ENCODE measurements at regions not wholly inside any gene's neighbourhood (a gene's known extent, or its start where the extent isn't known, plus 50 kb on each side); places are given as distances from the start of the nearest gene placed in this dataset.

DNA sequence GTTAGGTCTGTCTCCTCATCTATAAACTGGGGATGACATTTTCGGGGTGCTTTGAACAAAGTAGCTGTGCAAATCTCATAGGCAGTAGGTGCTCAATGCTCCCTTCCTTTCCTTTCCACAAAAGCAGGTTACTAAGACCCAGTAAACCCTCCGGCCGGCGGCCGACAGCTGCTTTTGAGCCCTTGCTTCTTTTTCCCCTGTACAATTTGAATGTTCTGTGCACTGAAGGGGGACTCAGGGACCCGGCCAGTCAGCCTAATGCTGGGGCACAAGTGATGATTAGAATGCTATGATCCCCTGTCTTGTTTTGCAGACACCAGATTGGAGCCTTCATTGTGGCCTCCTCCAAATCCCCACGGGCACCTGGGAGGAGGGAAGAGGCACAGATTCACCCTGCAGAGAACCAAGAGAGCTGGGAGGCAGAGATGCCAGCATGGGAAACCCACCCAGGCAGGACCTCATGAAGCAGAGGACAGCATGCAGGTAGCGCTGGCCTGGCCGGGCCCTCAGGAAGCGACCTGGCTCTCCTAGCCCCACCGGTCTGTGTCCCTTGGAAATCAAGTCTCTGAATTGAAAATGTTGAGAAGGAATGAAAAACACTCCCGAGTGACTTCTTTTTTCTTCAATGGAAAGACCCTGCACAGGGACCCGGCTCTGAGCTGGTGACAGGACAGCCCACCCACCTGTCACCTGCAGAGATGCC is 128.6 kb upstream of the HDAC4 start:
- DNase-seq: no peak

DNA sequence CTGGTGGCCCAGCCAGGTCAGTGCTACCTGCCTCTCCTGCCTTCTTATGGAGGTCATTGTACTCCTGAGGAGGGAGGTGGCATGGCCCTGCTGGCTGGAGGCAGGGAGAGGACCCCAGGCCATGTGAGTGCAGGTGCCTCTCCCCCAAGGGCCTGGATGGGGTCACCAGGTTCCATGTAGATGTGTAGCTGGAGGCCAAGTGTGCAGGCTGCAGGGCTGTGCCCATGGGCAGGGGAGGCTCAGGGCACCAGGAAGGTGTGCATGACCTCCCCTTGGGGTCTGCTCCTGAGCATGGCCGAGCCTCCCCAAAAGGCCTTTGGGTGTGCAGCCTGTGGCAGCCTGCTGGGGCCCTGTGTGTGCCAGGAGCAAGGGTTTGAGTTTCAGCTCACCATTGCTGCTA is 128.1 kb upstream of the HDAC4 start:
- DNase-seq: no peak

GRCh38 chr2:239528146-239528545 is 127.3 kb upstream of the HDAC4 start:
- DNase-seq: no peak

GRCh38 chr2:239526666-239527415 is 126.0 kb upstream of the HDAC4 start:
- no peak for DNase-seq

- no peak for DNase-seq
Measured at GRCh38 chr2:239526038-239526437, 125.2 kb upstream of the HDAC4 start.

DNA sequence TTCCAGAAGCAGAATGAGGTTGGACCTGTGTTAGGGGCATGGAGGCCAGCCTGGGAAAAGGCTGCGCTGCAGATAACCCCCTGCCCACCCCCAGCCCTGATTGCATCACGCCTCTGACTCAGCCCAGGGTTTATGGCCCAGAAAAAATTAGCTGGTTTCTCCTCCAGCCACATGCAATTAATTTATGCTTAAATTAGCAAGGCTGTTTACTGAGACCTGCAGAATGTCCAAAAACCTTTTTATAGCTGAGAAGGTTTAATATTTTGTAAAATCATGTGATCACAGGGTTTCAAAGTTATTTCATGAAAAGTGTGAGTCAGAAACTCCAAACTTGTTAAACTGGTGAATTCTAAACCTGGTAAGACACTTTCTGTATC is 123.1 kb upstream of the HDAC4 start:
- DNase-seq: no peak

GRCh38 chr2:239523147-239523953 is 122.5 kb upstream of the HDAC4 start:
- no peak for DNase-seq

- DNase-seq: no peak
Measured at GRCh38 chr2:239522740-239523119, 121.9 kb upstream of the HDAC4 start.

DNA sequence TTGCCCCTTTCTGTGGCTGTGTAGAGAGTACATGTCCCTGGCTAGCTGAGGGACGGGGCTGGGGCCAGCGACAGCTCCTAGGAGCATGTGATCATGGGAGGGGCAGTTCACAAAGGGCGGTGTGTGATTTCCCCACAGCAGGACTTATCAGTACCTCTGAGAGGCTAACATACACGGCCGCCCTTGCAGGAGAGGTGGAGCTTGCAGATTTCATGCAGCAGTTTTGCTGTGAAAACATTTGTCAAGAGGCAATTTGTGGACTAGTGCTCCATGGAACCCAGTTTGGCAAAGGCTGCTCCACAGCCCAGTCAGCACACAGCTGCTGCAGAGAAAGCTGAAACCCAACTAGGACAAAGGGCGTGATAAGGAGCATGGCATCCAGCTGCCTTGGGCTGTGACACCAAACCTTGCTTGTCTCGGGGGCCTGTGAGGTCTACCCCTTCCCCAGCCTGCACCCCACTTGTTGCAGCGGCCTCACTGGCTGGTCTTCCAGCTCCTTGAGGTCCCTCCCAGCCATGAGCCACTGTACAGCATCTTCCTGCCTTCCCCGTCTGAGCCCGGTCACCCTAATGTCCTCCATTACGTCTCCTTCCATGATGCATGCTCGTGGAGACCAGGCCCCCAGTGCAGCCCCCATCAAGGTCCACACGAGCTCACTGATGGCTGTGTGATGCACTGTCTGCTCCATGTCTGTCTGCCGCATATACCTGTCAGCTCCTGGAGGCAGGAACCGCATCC is 121.4 kb upstream of the HDAC4 start:
- peak; percentile 71 for DNase-seq

DNA sequence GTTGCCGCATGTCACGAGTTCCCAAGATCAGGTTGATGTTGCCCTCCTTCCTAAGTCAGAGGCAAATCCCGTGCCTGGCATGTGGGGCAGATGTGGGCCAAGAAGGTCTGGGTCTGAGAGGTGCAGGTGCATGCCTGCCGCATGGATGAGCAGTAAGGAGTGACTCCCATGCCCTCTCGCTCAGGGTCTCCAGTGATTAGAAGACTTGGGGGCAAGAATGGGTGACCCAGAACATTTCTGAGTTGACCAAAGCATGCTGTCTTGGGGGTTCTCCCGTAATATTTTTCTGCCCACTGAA is 120.6 kb upstream of the HDAC4 start:
- no peak for DNase-seq

DNA sequence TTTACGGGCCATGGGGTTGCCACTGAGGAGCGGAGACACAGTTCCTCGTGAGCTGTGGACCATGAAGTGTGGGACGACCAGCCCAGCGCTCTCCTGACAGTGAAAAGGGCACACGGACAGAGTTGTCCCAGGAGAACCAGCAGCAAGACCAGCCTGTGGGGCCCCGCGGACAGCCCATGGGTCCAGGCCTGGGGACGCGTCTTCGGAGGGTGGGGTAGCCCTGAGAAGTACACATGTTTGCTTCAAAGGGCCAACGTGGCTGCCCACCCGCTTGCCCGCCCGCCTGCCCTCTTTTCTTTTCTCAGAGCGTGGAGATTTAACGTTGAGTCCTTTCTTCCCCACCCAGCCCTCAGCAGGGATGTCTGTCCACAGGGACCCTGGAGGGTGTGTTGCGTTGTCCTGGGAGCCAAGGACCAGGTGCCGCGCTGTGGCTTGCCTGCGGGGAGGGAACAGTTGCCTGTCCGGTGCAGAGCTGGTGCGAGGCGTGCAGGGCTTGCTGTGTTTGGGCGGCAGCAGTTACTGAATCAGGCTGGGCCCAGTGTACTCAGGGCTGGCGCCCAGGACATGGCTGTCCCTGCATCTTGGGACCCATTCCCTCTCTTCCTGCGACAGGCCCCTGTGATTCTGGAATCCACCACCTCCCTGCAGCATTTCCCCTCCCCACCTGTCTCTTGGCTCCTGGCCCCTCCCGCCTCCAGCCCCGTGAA is 120.1 kb upstream of the HDAC4 start:
- no peak for DNase-seq

DNA sequence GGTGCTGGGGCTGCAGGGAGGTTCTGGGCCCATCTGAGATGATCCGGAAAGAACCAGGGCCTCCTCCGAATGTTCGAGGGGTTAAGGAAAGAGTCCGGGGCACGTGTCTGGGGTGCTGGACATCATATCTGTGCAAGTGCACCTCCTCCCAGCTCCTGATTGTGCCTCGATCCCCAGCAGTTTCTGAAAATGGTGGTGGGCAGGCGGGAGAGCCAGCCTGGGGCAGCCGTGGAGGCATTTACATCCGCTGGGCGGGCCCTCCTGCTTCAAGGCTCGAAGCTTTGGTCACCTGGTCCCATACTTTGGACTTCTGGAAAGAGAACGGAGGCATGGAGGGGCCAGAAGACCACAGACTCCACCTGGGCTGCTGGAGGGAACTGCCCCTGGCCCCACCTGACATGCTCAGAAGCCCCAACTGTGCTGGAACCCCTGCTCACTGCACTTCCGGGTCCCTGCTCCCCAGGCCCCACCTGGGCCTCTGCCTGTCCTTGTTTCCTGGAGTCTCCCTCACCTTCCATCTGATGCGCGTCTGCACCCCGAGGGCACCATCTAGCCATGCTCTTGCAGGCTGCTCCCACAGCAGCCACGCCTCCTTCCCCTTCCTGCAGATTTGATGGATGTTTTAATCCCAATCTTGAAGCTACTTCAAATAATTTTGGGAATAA is 119.2 kb upstream of the HDAC4 start:
- no peak for DNase-seq

DNA sequence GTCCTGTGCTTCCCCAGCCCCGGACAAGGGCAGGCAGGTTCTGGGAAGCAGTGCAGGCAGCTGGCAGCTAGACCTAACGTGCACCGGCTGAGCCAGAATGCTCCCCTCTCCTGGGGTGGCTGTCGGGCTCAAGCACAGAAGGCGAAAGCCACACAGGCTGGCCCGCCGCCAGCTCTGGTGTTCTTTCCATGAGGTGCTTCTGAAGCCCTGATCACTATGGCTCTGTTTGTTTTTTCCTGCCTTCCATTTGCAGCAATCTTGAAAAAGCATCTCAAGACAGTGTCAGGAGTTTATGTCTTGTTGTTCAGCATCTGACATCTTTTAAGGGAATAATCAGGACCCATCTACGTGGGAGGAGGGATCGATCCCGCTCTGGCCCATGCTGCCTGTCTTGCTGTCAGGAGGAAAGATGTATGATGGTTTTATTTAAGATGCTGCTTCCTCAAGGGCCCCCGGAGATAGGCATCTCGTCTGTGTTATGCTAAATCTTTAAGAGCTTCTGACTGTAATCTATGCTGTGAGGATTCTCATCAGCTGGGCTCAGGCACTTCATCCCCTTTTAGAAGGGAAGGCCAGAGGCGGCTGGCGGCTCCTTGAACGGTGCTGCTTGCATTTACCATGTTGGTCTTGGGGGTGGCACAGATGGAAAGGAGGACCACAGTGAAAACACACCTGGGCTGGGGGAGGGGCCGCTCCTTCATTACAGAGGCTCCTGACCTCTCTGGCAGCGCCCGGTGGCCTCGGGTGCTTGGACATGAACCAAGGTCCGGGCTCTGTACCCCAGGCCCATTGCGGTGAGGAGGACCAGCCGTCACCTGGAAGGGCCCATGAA is 118.5 kb upstream of the HDAC4 start:
- peak; percentile 63 for DNase-seq

DNA sequence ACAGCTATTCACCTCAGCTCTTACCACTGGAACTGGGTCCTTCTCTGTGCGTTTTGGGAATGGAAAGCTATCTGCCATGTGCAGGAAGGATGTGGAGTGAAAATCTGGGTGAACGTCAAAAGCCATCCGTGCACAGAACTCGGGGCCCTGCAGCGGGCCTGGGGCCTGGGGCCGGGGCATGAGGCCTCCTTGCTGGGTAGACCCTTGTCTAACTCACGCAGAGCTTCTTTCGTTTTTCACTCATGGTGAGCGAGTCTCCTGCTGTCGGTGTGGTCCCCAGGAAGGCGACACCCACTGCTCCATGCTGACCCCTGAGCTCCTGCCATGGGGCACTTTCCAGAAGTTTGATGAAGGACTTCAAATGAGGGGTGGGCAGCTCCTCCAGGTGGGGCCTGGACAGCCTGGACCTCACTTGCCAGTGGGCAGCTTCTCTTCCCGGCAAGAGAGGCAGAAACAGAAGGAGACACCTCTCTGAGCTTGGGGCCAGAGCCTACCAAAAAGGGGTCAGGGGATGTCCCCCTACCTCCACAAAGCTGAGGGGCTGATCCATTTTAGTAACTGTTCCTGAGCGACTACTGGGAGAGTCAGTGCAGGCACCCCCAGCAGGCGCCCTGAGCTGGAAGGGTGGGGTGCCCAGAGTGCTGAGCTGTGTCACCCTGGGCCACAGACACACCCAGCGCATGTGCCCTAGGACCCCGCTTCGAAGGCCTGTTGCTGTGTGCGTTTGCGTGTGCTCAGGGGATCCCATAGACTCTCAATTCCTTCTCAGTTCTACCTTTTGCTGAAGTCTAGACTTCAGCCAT is 117.7 kb upstream of the HDAC4 start:
- no peak for DNase-seq

DNA sequence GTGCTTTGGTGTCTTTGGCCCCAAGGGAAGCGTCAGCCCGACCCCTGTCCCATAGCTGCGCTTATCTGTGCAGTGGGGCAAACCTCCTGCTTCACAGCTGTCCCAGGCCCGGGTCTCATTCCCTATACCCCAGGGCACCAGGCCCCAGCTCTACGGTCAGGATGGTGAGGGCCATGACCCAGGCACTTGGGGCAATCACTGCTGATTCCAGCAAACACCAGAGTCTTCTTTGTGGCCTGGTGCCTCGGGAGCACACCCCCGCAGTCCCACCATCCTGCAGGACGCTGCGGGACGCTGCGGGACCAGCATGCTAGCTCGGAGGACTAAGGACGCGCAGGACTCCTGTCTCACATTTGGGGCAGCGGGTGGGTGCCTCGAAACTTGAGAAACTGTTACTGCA is 116.9 kb upstream of the HDAC4 start:
- DNase-seq: no peak

DNA sequence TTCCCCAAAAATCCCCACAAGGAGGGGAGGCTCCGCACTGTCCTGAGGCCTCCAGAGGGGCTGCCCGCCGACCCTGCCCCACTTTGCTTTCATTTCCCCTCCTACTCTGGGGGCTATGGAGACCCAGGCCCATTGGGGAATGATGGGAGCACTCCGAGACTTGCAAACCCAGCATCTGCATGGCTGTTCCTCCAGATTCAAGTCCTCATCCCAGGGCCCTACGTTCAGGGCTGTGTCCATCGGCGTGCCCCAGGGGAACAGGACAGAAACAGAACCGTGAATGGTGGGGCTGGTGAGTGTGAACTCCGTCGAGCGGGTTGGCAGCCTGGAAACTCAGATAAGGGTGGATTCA is 116.1 kb upstream of the HDAC4 start:
- DNase-seq: no peak

- DNase-seq: no peak
Measured at GRCh38 chr2:239516286-239516953, 115.6 kb upstream of the HDAC4 start.

DNA sequence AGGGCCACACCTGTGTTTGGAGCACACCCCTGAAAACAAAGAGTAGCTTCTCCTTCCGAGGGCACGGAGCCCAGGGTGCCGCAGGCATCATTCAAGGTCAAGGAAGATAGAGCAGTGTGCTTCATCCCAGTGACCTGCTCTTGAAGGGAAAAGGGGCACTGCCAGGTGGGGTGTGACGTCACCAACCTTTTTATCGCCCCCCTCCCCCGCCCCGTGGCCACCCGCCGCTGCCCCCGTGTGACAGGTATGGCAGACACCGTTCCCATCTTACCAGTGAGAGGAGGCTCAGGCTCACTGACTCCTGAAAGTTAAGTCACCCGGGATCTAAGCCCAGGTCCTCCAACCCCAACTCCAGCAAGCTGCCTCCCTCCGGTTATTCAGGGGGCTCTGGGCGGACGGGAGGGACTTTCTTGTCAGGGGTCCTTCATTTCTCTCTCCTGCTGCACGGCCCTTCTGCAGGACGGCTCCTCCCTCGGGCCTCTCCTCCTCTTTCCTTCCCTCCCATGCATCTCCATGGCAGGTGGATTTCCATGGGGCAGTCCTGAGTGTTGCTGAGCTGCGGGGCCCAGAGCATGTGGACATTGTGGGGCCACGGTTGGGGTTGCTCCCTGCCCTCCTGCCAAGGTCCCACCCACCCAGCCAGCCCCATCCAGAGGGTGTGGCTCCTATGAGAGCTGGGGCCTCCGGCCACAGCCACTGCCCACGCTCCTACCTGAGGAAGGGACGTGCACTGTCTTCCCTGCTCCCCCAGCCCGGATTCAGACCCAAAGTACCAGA is 114.1 kb upstream of the HDAC4 start:
- no peak for DNase-seq

All from tongue (tissue), 1 donor.